ENCODE measurements at regions not wholly inside any gene's neighbourhood (a gene's known extent, or its start where the extent isn't known, plus 50 kb on each side); places are given as distances from the start of the nearest gene placed in this dataset.
"Not testable (repeated sequence)": the region's sequence is repeated elsewhere in the genome, so short reads cannot be mapped to it uniquely, and the experiment has no call there.

GRCh38 chr5:99460701-99461100 lies 531.9 kb upstream of the CHD1 start:
- no peaks in the 10 kb centered on the region for H3K9me3 ChIP-seq (ENCODE audit: control insufficient read depth in 2 of 2, low read length in 2 of 2)
- no peaks in the 10 kb centered on the region for H3K4me1 ChIP-seq (ENCODE audit: control insufficient read depth in 2 of 2, insufficient read depth in 2 of 2, low read length in 2 of 2)
- no peaks in the 10 kb centered on the region for H3K36me3 ChIP-seq (ENCODE audit: control insufficient read depth in 2 of 2, insufficient read depth in 2 of 2, low read length in 2 of 2)
- no peak overlapping the region for H3K27ac ChIP-seq (ENCODE audit: low read depth in 2 of 2, low read length in 2 of 2)
- H3K27me3 ChIP-seq (ENCODE audit: control insufficient read depth in 2 of 2, insufficient read depth in 2 of 2, low read length in 2 of 2): no peaks in the 10 kb centered on the region
- H3K9ac ChIP-seq (ENCODE audit: low read depth in 1 of 2, low read length in 2 of 2): no peak overlapping the region
- H3K4me3 ChIP-seq (ENCODE audit: low read length in 2 of 2): no peak overlapping the region

GRCh38 chr5:99453196-99453595 lies 524.4 kb upstream of the CHD1 start:
- Histone ChIP-seq H3K27me3 (ENCODE audit: control insufficient read depth in 2 of 2, insufficient read depth in 2 of 2, low read length in 2 of 2) (no peaks in the 10 kb centered on the region), H3K4me1 (ENCODE audit: control insufficient read depth in 2 of 2, insufficient read depth in 2 of 2, low read length in 2 of 2) (no peaks in the 10 kb centered on the region), H3K9ac (ENCODE audit: low read depth in 1 of 2, low read length in 2 of 2) (no peak overlapping the region), H3K36me3 (ENCODE audit: control insufficient read depth in 2 of 2, insufficient read depth in 2 of 2, low read length in 2 of 2) (no peaks in the 10 kb centered on the region), H3K4me3 (ENCODE audit: low read length in 2 of 2) (no peak overlapping the region), H3K9me3 (ENCODE audit: control insufficient read depth in 2 of 2, low read length in 2 of 2) (no peaks in the 10 kb centered on the region), H3K27ac (ENCODE audit: low read depth in 2 of 2, low read length in 2 of 2) (no peak overlapping the region)

- Histone ChIP-seq H3K4me3 (ENCODE audit: low read length in 2 of 2) (no peak overlapping the region), H3K9me3 (ENCODE audit: control insufficient read depth in 2 of 2, low read length in 2 of 2) (no peaks in the 10 kb centered on the region), H3K9ac (ENCODE audit: low read depth in 1 of 2, low read length in 2 of 2) (no peak overlapping the region), H3K27ac (ENCODE audit: low read depth in 2 of 2, low read length in 2 of 2) (no peak overlapping the region), H3K27me3 (ENCODE audit: control insufficient read depth in 2 of 2, insufficient read depth in 2 of 2, low read length in 2 of 2) (no peaks in the 10 kb centered on the region), H3K36me3 (ENCODE audit: control insufficient read depth in 2 of 2, insufficient read depth in 2 of 2, low read length in 2 of 2) (no peaks in the 10 kb centered on the region), H3K4me1 (ENCODE audit: control insufficient read depth in 2 of 2, insufficient read depth in 2 of 2, low read length in 2 of 2) (no peaks in the 10 kb centered on the region)
Measured at GRCh38 chr5:99449786-99450185, 521.0 kb upstream of the CHD1 start.

GRCh38 chr5:99445805-99446204 lies 517.0 kb upstream of the CHD1 start:
- H3K36me3 ChIP-seq (ENCODE audit: control insufficient read depth in 2 of 2, insufficient read depth in 2 of 2, low read length in 2 of 2): no peaks in the 10 kb centered on the region

GRCh38 chr5:99441235-99441634 lies 512.4 kb upstream of the CHD1 start:
- no peaks in the 10 kb centered on the region for H3K27me3 ChIP-seq (ENCODE audit: control insufficient read depth in 2 of 2, insufficient read depth in 2 of 2, low read length in 2 of 2)
- H3K36me3 ChIP-seq (ENCODE audit: control insufficient read depth in 2 of 2, insufficient read depth in 2 of 2, low read length in 2 of 2): no peaks in the 10 kb centered on the region
- no peaks in the 10 kb centered on the region for H3K9me3 ChIP-seq (ENCODE audit: control insufficient read depth in 2 of 2, low read length in 2 of 2)
- H3K4me1 ChIP-seq (ENCODE audit: control insufficient read depth in 2 of 2, insufficient read depth in 2 of 2, low read length in 2 of 2): no peaks in the 10 kb centered on the region
- H3K4me3 ChIP-seq (ENCODE audit: low read length in 2 of 2): no peak overlapping the region
- no peak overlapping the region for H3K9ac ChIP-seq (ENCODE audit: low read depth in 1 of 2, low read length in 2 of 2)
- no peak overlapping the region for H3K27ac ChIP-seq (ENCODE audit: low read depth in 2 of 2, low read length in 2 of 2)

More at GRCh38 chr5:99445805-99446204, 517.0 kb upstream of the CHD1 start:
- no peak overlapping the region for H3K9ac ChIP-seq (ENCODE audit: low read depth in 1 of 2, low read length in 2 of 2)
- no peaks in the 10 kb centered on the region for H3K27me3 ChIP-seq (ENCODE audit: control insufficient read depth in 2 of 2, insufficient read depth in 2 of 2, low read length in 2 of 2)
- no peak overlapping the region for H3K27ac ChIP-seq (ENCODE audit: low read depth in 2 of 2, low read length in 2 of 2)
- H3K4me1 ChIP-seq (ENCODE audit: control insufficient read depth in 2 of 2, insufficient read depth in 2 of 2, low read length in 2 of 2): no peaks in the 10 kb centered on the region
- no peaks in the 10 kb centered on the region for H3K9me3 ChIP-seq (ENCODE audit: control insufficient read depth in 2 of 2, low read length in 2 of 2)
- H3K4me3 ChIP-seq (ENCODE audit: low read length in 2 of 2): no peak overlapping the region

GRCh38 chr5:99438619-99439018 lies 509.8 kb upstream of the CHD1 start:
- Histone ChIP-seq H3K36me3 (ENCODE audit: control insufficient read depth in 2 of 2, insufficient read depth in 2 of 2, low read length in 2 of 2) (no peaks in the 10 kb centered on the region), H3K9ac (ENCODE audit: low read depth in 1 of 2, low read length in 2 of 2) (no peak overlapping the region), H3K9me3 (ENCODE audit: control insufficient read depth in 2 of 2, low read length in 2 of 2) (no peaks in the 10 kb centered on the region), H3K4me1 (ENCODE audit: control insufficient read depth in 2 of 2, insufficient read depth in 2 of 2, low read length in 2 of 2) (no peaks in the 10 kb centered on the region), H3K4me3 (ENCODE audit: low read length in 2 of 2) (no peak overlapping the region), H3K27me3 (ENCODE audit: control insufficient read depth in 2 of 2, insufficient read depth in 2 of 2, low read length in 2 of 2) (no peaks in the 10 kb centered on the region), H3K27ac (ENCODE audit: low read depth in 2 of 2, low read length in 2 of 2) (no peak overlapping the region)

GRCh38 chr5:99437986-99438385 lies 509.2 kb upstream of the CHD1 start:
- Histone ChIP-seq H3K36me3 (ENCODE audit: control insufficient read depth in 2 of 2, insufficient read depth in 2 of 2, low read length in 2 of 2) (no peaks in the 10 kb centered on the region), H3K27me3 (ENCODE audit: control insufficient read depth in 2 of 2, insufficient read depth in 2 of 2, low read length in 2 of 2) (no peaks in the 10 kb centered on the region), H3K27ac (ENCODE audit: low read depth in 2 of 2, low read length in 2 of 2) (no peak overlapping the region), H3K9ac (ENCODE audit: low read depth in 1 of 2, low read length in 2 of 2) (no peak overlapping the region), H3K9me3 (ENCODE audit: control insufficient read depth in 2 of 2, low read length in 2 of 2) (no peaks in the 10 kb centered on the region), H3K4me3 (ENCODE audit: low read length in 2 of 2) (no peak overlapping the region), H3K4me1 (ENCODE audit: control insufficient read depth in 2 of 2, insufficient read depth in 2 of 2, low read length in 2 of 2) (no peaks in the 10 kb centered on the region)

- not testable (repeated sequence) for H3K4me3 ChIP-seq (ENCODE audit: low read length in 2 of 2); H3K9ac ChIP-seq (ENCODE audit: low read depth in 1 of 2, low read length in 2 of 2); H3K36me3 ChIP-seq (ENCODE audit: control insufficient read depth in 2 of 2, insufficient read depth in 2 of 2, low read length in 2 of 2); H3K4me1 ChIP-seq (ENCODE audit: control insufficient read depth in 2 of 2, insufficient read depth in 2 of 2, low read length in 2 of 2); H3K27ac ChIP-seq (ENCODE audit: low read depth in 2 of 2, low read length in 2 of 2); H3K27me3 ChIP-seq (ENCODE audit: control insufficient read depth in 2 of 2, insufficient read depth in 2 of 2, low read length in 2 of 2); H3K9me3 ChIP-seq (ENCODE audit: control insufficient read depth in 2 of 2, low read length in 2 of 2)
Measured at GRCh38 chr5:99423396-99423795, 494.6 kb upstream of the CHD1 start.

- not testable (repeated sequence) for H3K36me3 ChIP-seq (ENCODE audit: control insufficient read depth in 2 of 2, insufficient read depth in 2 of 2, low read length in 2 of 2); H3K9me3 ChIP-seq (ENCODE audit: control insufficient read depth in 2 of 2, low read length in 2 of 2); H3K4me3 ChIP-seq (ENCODE audit: low read length in 2 of 2); H3K9ac ChIP-seq (ENCODE audit: low read depth in 1 of 2, low read length in 2 of 2); H3K4me1 ChIP-seq (ENCODE audit: control insufficient read depth in 2 of 2, insufficient read depth in 2 of 2, low read length in 2 of 2); H3K27ac ChIP-seq (ENCODE audit: low read depth in 2 of 2, low read length in 2 of 2); H3K27me3 ChIP-seq (ENCODE audit: control insufficient read depth in 2 of 2, insufficient read depth in 2 of 2, low read length in 2 of 2)
Measured at GRCh38 chr5:99418640-99419039, 489.8 kb upstream of the CHD1 start.

- H3K27me3 ChIP-seq (ENCODE audit: control insufficient read depth in 2 of 2, insufficient read depth in 2 of 2, low read length in 2 of 2); H3K4me3 ChIP-seq (ENCODE audit: low read length in 2 of 2); H3K27ac ChIP-seq (ENCODE audit: low read depth in 2 of 2, low read length in 2 of 2); H3K4me1 ChIP-seq (ENCODE audit: control insufficient read depth in 2 of 2, insufficient read depth in 2 of 2, low read length in 2 of 2); H3K36me3 ChIP-seq (ENCODE audit: control insufficient read depth in 2 of 2, insufficient read depth in 2 of 2, low read length in 2 of 2); H3K9ac ChIP-seq (ENCODE audit: low read depth in 1 of 2, low read length in 2 of 2); H3K9me3 ChIP-seq (ENCODE audit: control insufficient read depth in 2 of 2, low read length in 2 of 2): not testable (repeated sequence)
Measured at GRCh38 chr5:99410386-99410785, 481.6 kb upstream of the CHD1 start.

GRCh38 chr5:99404764-99405302 lies 476.0 kb upstream of the CHD1 start:
- not testable (repeated sequence) for H3K4me3 ChIP-seq (ENCODE audit: low read length in 2 of 2); H3K9me3 ChIP-seq (ENCODE audit: control insufficient read depth in 2 of 2, low read length in 2 of 2); H3K4me1 ChIP-seq (ENCODE audit: control insufficient read depth in 2 of 2, insufficient read depth in 2 of 2, low read length in 2 of 2); H3K9ac ChIP-seq (ENCODE audit: low read depth in 1 of 2, low read length in 2 of 2); H3K27ac ChIP-seq (ENCODE audit: low read depth in 2 of 2, low read length in 2 of 2); H3K36me3 ChIP-seq (ENCODE audit: control insufficient read depth in 2 of 2, insufficient read depth in 2 of 2, low read length in 2 of 2); H3K27me3 ChIP-seq (ENCODE audit: control insufficient read depth in 2 of 2, insufficient read depth in 2 of 2, low read length in 2 of 2)

Data from mucosa of rectum (tissue), 2 donors.